GM21717 (cell line): ENCODE measurements at regions not wholly inside any gene's neighbourhood (a gene's known extent, or its start where the extent isn't known, plus 50 kb on each side); places are given as distances from the start of the nearest gene placed in this dataset.
"Not testable (repeated sequence)": the region's sequence is repeated elsewhere in the genome, so short reads cannot be mapped to it uniquely, and the experiment has no call there.

Experiments used
- ATAC-seq: cut with Tn5 transposase; IDR thresholded peaks from one replicate; pipeline ENCODE4 v1.9.1; 2021; ENCODE audit warnings: mild to moderate bottlenecking, moderate library complexity; ENCODE audit not compliant: unreplicated experiment

DNA sequence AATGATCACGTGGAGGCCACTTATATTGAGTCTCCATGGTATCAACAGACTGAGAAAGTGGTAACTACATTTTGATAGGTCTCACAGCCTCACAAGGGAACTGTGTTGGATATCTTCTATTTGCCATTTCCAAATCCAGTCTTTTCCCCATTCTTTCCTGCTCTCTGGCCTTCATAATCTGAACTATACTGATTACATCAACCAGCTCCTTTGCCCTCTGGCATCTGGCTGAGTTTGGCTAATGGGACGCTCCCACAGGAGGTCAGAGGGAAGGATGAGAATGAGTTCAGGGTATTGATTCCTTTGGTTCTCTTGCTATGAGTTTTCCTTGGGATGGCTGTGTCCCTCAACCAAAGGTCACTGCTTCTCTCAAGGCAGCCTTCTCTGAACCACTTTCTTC, 152.6 kb downstream of the RTL9 start:
- no peak for ATAC-seq

DNA sequence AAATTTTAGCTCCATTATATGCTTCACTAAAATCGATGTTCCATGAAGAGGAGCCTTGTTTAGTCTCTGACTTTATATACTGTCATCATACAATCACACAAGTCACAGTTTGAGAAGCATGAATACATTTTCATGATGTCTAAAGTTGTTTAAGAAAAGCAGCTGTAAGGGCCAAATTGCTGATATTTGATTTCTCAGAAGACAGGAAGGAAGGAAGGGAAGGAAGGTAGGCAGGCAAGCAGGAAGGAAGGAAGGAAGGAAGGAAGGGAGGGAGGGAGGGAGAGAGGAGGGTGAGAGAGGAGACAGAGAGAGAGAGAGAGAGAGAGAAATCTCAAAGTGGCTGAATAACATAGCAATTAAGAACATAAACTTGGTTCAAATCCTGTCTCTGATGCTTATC, 153.7 kb downstream of the RTL9 start:
- ATAC-seq = no peak

DNA sequence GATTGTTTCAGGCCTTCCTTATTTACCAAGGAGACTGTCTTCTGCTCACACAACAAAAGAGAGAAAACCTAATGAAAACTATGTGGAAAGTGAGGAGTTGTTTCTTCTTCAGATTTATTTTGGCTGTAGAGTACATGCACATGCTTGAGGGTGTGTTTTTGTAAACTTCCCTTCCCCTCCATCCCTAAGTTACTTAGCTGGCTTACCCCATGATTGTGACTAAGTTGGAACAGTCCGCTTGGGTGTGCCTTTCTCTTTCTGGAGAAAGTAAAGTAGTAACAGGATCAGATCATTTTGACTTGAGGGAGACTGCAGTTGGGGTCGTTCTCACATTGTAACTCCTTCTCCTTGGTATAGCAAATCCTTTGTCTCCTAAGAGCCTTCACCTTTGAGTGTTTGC, 155.9 kb downstream of the RTL9 start:
- no peak for ATAC-seq

- no peak for ATAC-seq
Observed at GRCh38 chrX:110519501-110519900, 160.9 kb downstream of the RTL9 start.

GRCh38 chrX:110519906-110520452, 161.3 kb downstream of the RTL9 start:
- ATAC-seq = no peak

DNA sequence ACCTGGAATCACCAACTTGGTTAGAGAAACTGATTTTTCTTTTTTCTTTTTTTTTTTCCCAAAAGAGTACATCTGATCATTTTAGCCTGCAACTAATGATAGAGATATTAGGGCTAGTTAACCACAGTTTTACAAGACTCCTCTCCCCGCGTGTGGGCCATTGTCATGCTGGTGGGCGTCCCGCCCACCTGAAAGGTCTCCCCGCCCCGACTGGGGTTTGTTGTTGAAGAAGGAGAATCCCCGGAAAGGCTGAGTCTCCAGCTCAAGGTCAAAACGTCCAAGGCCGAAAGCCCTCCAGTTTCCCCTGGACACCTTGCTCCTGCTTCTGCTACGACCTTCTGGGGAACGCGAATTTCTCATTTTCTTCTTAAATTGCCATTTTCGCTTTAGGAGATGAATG, 162.0 kb downstream of the RTL9 start:
- ATAC-seq = not testable (repeated sequence)

DNA sequence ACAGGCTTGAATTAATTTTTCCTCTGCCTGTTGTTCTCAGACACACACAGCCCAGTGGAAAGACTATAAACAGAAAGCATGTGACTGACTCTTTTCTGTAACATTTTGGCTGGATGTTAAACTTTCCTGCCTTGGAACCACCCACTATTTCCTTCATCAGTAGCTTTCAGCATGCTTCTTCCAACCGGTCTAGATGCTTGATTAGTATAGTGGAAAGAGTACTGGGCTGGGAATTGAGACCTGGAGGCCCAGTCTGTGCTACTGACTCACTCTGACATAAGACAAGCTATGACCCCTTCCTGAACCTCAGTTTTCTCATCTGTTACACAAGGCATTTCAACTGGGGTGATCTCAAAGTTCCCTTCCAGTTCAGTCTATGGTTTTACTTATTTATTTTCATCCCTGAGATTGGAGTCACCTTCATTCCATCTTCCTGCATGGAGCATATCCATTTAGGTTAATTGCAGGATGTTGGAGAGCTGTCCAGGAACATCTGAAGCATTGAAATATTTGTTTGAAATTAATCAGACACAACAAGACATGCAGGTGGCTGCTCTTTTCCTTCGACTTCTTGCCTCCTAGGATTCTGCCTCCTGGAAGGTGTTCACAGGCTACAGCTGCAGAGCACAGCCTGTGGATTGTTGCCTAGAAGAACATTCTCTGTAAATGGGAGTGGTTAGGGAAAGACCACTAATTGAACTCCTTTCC, 173.4 kb downstream of the RTL9 start:
- no peak for ATAC-seq

- ATAC-seq = no peak
Observed at GRCh38 chrX:110532581-110532931, 173.9 kb downstream of the RTL9 start.

DNA sequence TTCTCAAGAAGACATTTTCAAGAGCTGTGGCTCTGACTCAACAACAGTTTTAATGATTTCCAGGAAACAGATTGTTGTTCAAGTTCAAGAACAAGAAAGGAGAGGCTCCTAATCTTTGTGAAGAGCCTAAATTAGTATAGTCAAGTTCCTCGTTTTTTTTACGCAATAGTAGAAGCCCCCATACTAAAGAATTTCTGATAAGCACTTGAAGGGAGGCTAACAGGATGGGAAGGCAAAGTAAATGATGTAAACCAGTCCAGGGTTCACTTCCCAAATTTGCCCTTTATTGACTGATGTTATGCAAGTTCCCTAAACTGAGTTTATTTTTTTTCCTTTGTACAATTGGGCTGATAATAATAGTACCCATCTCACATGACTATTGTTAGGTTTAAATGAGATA, 178.2 kb downstream of the RTL9 start:
- ATAC-seq = no peak

DNA sequence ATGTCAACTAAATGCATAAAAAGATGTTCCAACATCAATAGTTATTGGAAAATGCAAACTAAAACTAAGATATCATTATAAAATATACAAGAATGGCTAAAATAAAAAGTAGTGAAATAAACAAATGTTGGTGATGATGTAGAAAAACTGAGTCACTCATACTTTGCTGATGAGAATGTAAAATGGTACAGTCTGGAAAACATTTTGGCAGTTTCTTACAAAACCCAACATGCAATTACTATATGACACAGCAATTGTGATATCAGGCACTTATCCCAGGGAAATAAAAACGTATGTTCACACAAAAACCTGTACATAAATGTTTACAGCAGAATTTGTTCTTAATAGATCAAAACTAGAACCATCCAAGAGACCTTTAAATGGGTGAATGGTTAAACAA, 182.6 kb downstream of the RTL9 start:
- no peak for ATAC-seq

DNA sequence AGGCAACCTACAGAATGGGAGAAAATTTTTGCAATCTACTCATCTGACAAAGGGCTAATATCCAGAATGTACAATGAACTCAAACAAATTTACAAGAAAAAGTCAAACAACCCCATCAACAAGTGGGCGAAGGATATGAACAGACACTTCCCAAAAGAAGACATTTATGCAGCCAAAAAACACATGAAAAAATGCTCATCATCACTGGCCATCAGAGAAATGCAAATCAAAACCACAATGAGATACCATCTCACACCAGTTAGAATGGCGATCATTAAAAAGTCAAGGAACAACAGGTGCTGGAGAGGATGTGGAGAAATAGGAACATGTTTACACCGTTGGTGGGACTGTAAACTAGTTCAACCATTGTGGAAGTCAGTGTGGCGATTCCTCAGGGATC, 192.2 kb downstream of the RTL9 start:
- ATAC-seq = not testable (repeated sequence)

- no peak for ATAC-seq
Observed at GRCh38 chrX:110557864-110558263, 199.2 kb downstream of the RTL9 start.

DNA sequence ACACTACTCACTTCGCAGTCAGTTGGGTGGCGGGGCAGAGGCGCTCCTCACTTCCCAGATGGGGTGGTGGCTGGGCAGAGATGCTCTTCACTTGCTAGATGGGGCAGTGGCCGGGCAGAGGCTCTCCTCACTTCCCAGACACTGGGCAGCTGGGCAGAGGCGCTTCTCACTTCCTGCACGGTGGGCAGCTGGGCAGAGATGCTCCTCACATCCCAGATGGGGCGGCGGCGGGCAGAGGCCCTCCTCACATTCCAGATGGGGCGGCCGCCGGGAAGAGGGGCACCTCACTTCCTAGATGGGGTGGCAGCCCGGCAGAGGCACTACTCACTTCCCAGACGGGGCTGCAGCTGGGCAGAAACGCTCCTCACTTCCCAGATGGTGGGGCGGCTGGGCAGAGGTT, 199.8 kb downstream of the RTL9 start:
- no peak for ATAC-seq

GRCh38 chrX:110561034-110561433, 202.4 kb downstream of the RTL9 start:
- no peak for ATAC-seq

DNA sequence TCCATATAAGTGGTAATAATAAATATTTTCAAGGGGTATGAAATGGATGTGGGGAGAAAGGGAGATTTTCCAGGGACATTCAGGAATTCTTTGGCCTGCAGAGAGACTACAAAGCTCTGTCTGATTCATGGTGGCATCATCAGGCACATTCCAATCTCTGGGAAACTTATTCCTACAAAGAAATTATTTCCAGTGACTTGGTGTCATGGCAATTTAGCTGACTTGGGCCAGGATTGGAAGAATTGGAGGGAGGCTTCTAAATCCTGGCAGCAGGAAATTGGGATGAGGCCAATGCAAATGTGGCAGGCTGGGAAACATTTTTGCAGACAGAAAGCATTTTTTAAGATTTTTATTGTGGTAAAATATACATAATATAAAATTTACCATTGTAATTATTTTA, 204.6 kb downstream of the RTL9 start:
- ATAC-seq = no peak

DNA sequence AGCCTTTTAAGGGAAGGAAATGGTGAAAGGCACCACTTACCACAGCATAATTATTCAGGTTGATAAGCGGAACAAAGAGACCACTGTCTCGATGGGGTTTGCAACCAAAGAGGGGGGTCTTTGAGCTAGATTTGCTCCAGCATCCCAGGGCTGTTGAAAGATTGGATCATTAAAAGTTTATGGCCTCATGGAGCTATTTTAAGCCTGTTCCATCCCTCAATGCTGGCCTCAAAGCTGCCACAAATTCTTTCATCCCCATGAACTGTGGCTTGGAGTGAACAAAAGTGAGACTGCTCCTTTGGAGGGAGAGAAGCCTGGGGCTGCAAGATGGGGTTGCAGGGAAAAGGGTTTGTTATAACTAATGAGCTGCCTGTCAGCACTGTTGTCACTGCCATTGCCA, 209.8 kb downstream of the RTL9 start:
- ATAC-seq = no peak

GRCh38 chrX:110569506-110569905, 210.9 kb downstream of the RTL9 start:
- no peak for ATAC-seq

- ATAC-seq = no peak
Observed at GRCh38 chrX:110578270-110578669, 217.3 kb downstream of the CHRDL1 start.

DNA sequence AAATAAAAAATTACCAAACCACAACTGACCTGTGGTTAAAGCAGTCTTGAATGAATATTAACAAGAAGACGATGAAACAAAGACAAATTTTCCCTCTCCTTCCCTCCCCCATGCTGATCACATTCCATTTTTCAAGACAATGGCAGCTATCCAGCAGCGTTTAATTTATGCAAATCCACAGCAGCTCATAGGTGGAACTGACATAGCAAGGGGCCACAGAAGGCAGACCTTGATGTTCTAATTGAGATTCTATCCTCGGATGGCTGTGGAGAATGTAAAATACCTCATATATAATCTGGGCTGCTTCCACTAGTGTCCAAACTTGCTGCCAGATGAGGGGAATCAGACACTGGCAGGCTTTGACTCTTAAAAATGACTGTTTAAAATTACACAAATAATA, 211.5 kb downstream of the CHRDL1 start:
- ATAC-seq = no peak

DNA sequence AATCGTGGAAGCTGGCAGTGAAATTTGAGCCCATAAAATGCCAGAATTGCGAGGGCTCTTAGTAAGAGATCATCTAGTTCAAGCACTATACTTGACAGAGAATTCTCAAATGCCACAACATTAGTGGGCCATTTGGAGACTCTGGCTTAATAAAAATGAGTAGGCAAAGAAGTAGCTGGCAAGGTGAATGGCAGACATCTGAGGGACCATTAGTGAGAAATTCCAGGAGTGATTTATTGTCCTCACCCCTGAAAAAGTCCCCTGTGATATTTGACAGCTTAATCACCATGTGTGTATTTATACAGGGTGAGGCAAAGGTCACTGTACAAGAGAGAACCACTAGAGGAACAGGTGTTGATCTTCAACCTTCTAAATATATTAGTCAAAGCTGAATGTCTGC, 207.5 kb downstream of the CHRDL1 start:
- ATAC-seq = no peak

DNA sequence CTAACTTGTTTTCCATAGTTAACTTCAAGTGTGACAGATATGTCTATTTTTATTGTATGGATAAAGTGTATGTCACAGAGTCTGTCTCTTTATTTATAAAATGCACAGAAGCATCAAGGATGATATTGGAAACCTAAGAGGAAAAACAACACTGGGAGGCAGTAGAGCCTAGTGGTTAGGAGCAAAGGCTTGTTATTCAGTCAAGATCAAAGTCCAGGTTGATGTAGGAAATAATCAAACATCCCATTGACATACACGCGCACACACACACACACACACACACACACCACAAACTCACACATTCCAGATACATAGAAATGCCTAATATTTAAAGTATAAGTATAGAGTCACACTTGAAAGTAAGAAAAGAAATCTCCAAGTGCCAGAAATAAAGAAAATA, 206.8 kb downstream of the CHRDL1 start:
- no peak for ATAC-seq

DNA sequence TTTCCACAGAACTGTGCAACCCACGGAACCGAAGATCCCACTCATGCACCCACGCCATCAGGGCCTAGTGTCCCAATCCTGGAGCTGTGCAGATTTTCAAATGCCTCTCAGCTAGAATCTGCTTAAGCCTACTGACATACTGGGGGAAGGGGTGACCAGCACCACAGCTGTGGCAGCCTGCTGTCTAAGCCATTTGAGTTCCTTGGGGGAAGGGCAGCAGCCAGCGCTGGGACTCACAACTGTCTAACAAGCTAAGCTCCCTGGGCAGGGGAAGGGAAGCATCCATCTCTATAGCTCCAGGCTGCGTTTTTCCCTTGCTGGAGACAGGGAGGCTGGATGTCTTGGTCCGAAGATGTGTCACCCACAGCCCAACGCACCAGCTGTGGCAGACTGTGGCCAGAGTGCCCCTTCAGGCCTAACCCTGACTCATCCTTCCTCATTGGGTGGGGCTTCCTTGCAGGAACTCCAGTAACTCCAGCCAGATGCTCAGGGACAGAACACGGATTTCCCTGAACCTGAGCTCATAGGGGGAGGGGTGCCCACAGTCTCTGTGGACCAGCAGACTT, 194.8 kb downstream of the CHRDL1 start:
- ATAC-seq = no peak

DNA sequence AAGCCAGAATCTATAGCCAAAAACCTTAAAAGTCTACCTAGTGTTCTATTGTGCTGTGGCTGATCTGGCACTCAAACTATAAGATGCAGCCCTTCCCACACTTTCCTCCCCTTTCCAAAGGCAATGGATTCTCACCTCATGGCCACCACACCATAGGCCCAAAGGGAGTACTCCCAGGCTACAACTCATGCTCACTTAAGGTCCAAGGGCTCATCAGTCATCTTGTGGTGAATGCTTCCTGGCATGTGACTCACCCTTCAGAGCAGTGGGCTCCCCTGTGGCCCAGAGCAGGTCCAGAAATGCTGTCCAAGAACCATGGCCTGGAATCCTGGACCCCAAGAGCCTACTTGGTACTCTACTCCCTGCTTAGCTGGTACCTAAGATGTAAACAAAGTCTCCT, 181.0 kb downstream of the CHRDL1 start:
- ATAC-seq = no peak
